ENCODE measurements at regions not wholly inside any gene's neighbourhood (a gene's known extent, or its start where the extent isn't known, plus 50 kb on each side); places are given as distances from the start of the nearest gene placed in this dataset.

DNA sequence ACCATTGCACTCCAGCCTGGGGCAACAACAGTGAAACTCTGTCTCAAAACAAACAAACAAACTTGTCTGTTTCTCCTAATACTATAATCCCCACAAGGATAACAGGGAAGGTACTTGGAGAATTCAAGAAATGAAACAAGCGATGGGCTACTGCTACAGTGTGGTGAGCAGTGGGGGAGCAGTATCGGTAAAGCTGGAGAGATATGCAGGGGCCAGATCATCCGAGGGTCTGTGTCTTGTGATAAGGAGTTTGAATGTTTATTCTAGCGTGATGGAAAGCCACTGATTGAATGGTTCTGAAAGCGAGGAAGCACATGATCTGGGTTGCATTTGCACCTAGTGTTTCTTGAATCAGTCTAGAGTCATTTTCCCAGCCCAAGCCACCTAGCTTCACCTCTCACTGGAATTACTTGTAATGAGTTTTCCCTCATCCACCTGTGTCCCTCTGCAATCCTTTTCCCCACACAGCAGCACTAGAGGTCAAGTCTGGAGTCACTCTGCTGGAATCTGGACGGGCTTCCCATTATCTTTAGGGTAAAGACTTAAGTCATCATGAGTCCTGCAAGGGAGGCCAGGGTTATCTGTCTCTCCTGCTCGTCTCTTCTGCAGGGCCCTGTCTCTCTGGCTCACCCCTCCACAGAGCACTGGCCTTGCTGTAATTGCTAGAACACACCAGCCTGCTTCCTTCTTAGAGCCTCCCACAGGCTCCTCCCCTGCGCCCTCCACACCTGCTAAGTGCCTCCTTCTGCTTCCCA, 162.3 kb downstream of the KLF5 start:
- TF ChIP-seq, protein P1, sequence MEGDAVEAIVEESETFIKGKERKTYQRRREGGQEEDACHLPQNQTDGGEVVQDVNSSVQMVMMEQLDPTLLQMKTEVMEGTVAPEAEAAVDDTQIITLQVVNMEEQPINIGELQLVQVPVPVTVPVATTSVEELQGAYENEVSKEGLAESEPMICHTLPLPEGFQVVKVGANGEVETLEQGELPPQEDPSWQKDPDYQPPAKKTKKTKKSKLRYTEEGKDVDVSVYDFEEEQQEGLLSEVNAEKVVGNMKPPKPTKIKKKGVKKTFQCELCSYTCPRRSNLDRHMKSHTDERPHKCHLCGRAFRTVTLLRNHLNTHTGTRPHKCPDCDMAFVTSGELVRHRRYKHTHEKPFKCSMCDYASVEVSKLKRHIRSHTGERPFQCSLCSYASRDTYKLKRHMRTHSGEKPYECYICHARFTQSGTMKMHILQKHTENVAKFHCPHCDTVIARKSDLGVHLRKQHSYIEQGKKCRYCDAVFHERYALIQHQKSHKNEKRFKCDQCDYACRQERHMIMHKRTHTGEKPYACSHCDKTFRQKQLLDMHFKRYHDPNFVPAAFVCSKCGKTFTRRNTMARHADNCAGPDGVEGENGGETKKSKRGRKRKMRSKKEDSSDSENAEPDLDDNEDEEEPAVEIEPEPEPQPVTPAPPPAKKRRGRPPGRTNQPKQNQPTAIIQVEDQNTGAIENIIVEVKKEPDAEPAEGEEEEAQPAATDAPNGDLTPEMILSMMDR (IDR thresholded peaks at IDR 0.05), result no peak

DNA sequence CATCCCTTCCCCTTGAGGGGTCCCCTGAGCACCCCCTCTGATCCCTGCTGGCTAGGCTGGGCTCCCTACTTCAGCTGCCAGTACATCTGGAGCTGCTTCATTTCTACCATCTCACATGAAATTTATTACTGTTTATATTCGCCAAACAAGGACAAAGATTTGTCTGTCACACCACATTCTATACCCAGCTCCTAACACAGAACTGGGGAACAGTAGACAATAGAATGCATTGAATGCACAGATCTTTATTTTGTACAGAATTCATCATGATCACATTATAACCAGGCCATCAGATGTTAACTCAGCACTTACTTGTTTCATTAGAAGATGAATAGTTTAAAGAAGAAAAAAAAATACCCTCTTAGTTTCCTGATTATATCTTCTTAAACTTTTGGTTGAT, 159.4 kb downstream of the KLF5 start:
- TF ChIP-seq, protein P1 (IDR thresholded peaks at IDR 0.05), result no peak

DNA sequence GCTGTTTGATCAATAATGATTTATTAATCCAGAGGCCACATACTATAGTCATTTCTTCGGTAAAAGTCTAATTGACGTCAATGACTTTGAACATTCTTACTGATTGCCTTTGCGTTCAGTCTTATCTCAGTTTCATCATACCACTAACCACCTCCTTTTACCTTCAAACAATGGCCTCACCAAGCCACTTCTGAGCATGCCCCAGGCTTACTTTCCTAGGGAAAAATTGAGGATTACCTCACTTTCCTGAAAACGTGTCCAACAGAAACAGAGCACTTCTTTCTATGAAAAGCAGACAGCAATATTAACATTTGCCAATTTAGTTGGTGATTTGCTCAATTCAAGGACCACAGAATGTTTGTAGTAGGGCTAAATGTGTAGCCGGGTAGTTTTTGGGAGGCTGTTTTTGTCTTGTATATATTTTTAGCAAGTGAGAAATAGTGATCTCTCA, 157.6 kb downstream of the KLF5 start:
- TF ChIP-seq, protein P1 (IDR thresholded peaks at IDR 0.05), result no peak

DNA sequence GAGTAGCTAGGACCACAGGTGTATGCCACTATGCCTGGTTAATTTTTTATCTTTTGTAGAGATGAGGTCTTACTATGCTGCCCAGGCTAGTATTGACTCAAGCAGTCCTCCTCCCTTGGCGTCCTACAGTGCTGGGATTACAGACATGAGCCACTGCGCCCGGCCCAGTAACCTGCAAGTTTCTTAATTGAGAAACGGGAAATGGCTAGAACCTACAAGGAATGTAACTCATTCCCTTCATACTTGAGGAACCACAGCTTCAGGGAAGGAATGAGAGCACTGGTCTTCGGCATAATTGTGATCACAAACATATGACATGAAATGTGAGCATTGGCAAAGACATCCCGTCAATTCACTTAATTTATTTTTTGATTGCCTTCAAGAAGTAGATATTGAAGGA, 157.0 kb downstream of the KLF5 start:
- TF ChIP-seq, protein P1 (IDR thresholded peaks at IDR 0.05), result no peak

DNA sequence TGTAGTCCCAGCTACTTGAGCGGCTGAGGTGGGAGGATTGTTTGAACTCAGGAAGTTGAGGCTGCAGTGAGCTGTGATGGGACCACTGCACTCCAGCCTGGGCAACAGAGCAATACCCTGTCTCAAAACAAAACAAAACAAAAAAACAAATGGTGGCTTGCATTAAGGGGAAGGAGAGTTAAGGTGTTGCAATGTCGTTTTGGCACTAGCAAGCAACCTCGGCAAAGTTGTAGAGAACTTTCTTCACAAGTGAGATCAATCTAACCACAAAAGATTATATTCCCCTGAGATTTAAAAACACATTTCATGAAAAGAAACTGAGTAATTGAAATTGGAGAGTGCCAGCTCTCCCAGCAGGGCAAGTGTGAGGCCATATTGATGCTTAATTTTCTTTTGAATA, 153.7 kb downstream of the KLF5 start:
- TF ChIP-seq, protein P1 (IDR thresholded peaks at IDR 0.05), result no peak

DNA sequence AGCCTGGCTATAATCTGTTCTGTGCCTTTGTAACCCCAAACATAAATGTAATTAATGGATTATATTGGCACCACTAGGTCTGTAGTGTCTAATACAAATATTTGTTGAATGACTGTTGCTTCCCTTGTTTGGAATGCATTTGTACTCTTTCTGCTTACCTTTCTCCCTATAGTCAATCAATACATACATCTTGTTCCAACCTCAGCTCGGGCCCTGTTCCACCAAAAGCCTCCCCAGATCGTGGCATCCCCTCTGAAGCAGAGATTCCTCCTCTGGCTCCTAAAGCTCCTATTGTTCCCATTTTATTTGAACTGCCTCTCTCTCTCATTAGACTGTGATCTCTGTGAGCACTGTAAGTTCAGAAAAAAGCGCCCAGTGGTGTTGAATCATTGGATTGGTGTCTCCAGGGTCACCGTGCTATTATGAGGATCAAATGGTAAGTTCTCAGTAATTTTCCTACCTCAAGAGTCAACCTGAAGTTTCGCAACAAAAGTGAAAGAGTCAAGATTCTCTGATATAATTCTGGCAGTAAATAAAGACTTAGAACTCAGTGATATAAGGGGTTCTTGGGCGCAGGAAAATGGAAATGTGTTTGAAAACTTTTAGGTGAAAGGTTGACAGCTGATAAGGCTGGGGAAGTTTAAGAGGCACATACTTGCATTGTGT, 151.5 kb downstream of the KLF5 start:
- TF ChIP-seq, protein P1 (IDR thresholded peaks at IDR 0.05), result no peak

DNA sequence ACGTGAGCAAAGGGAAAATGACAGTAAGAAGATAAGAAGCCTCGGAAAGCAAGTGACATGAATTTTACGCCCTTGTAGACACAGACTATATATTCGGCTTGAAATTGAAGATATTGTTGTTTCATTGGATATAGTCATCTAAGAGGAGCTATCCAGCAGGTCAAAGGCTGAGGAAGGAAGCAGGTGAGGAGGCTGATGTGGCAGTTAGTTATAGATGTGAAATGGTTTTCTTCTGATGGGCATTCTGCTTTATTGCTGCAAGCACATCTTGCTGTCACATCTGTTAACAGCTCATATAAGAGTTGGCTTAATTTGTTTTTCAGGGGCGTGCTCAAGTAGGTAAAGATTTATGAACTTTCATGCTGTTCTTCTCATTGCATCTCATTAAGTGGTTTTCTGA, 146.1 kb downstream of the KLF5 start:
- TF ChIP-seq, protein P1 (IDR thresholded peaks at IDR 0.05), result no peak

Measured in LNCAP (cell line).